Activated naive CD4-positive, alpha-beta T cell treated with anti-CD3 and anti-CD28 coated beads, Interleukin-2, amount 10 ng/mL, durations not matched to agents 7 days and 5 days (primary cell): ENCODE measurements at regions not wholly inside any gene's neighbourhood (a gene's known extent, or its start where the extent isn't known, plus 50 kb on each side); places are given as distances from the start of the nearest gene placed in this dataset.

Experiments used
- CTCF ChIA-PET: fragments of 350-600 bp; sonication (Branson Sonifier 250); formaldehyde crosslinking; loops from one replicate; lab custom pipeline; 2021; ENCODE audit warnings: antibody characterized with exemption; lab: Charles Lee
- DNase-seq: peaks from one replicate; pipeline ENCODE4 v3.0.0-alpha.2; 2020
- H3K27ac Mint-ChIP-seq: one replicate; pipeline ENCODE4 v1.8.0; 2021; ENCODE audit warnings: mild to moderate bottlenecking, moderate library complexity, mixed read lengths
- H3K27me3 Mint-ChIP-seq: one replicate; pipeline ENCODE4 v1.8.0; 2021; ENCODE audit warnings: mild to moderate bottlenecking, mixed read lengths
- H3K36me3 Mint-ChIP-seq: one replicate; pipeline ENCODE4 v1.8.0; 2021; ENCODE audit warnings: mixed read lengths
- H3K4me1 Mint-ChIP-seq: one replicate; pipeline ENCODE4 v1.8.0; 2021; ENCODE audit warnings: mixed read lengths
- H3K4me3 Mint-ChIP-seq: one replicate; pipeline ENCODE4 v1.8.0; 2021; ENCODE audit warnings: mild to moderate bottlenecking, moderate library complexity, mixed read lengths
- H3K9me3 Mint-ChIP-seq: one replicate; pipeline ENCODE4 v1.8.0; 2021; ENCODE audit warnings: mixed read lengths

GRCh38 chr22:48880749-48881148, 946.9 kb downstream of the BRD1 start:
- H3K4me3 Mint-ChIP-seq = no peak overlapping the region
- DNase-seq = no peak
- H3K27me3 Mint-ChIP-seq = no peaks in the 10 kb centered on the region
- no peaks in the 10 kb centered on the region for H3K36me3 Mint-ChIP-seq
- no peaks in the 10 kb centered on the region for H3K4me1 Mint-ChIP-seq
- no peak overlapping the region for H3K27ac Mint-ChIP-seq
- CTCF ChIA-PET = no interaction called here
- no peaks in the 10 kb centered on the region for H3K9me3 Mint-ChIP-seq

GRCh38 chr22:48876951-48877350, 950.7 kb downstream of the BRD1 start:
- H3K9me3 Mint-ChIP-seq = no peaks in the 10 kb centered on the region
- no peaks in the 10 kb centered on the region for H3K4me1 Mint-ChIP-seq
- no peaks in the 10 kb centered on the region for H3K36me3 Mint-ChIP-seq
- no peak for DNase-seq
- CTCF ChIA-PET = no interaction called here
- H3K27ac Mint-ChIP-seq = no peak overlapping the region
- no peaks in the 10 kb centered on the region for H3K27me3 Mint-ChIP-seq
- H3K4me3 Mint-ChIP-seq = no peak overlapping the region

GRCh38 chr22:48874956-48875355, 952.7 kb downstream of the BRD1 start:
- H3K9me3 Mint-ChIP-seq = peaks cover 5% of the 10 kb centered on the region
- DNase-seq = peak; percentile 11
- CTCF ChIA-PET = no interaction called here
- H3K4me1 Mint-ChIP-seq = no peaks in the 10 kb centered on the region
- H3K36me3 Mint-ChIP-seq = no peaks in the 10 kb centered on the region
- H3K4me3 Mint-ChIP-seq = no peak overlapping the region
- no peaks in the 10 kb centered on the region for H3K27me3 Mint-ChIP-seq
- H3K27ac Mint-ChIP-seq = no peak overlapping the region

GRCh38 chr22:48873191-48873520, 954.5 kb downstream of the BRD1 start:
- DNase-seq = no peak
- peaks cover 5% of the 10 kb centered on the region for H3K9me3 Mint-ChIP-seq
- no peaks in the 10 kb centered on the region for H3K36me3 Mint-ChIP-seq

GRCh38 chr22:48872271-48873190, 955.1 kb downstream of the BRD1 start:
- H3K27ac Mint-ChIP-seq = no peak overlapping the region
- H3K4me1 Mint-ChIP-seq = no peaks in the 10 kb centered on the region
- no peak overlapping the region for H3K4me3 Mint-ChIP-seq

More at GRCh38 chr22:48873191-48873520, 954.5 kb downstream of the BRD1 start:
- no peaks in the 10 kb centered on the region for H3K27me3 Mint-ChIP-seq
- no peaks in the 10 kb centered on the region for H3K4me1 Mint-ChIP-seq
- no peak overlapping the region for H3K4me3 Mint-ChIP-seq
- CTCF ChIA-PET = no interaction called here
- no peak overlapping the region for H3K27ac Mint-ChIP-seq

GRCh38 chr22:48871176-48871840, 956.4 kb downstream of the BRD1 start:
- Mint-ChIP-seq H3K4me3 (no peak overlapping the region), H3K27ac (no peak overlapping the region), H3K4me1 (no peaks in the 10 kb centered on the region), H3K36me3 (no peaks in the 10 kb centered on the region), H3K27me3 (no peaks in the 10 kb centered on the region), H3K9me3 (peaks cover 5% of the 10 kb centered on the region)
- CTCF ChIA-PET = no interaction called here
- no peak for DNase-seq

More at GRCh38 chr22:48872271-48873190, 955.1 kb downstream of the BRD1 start:
- DNase-seq = peak; percentile 11
- H3K27me3 Mint-ChIP-seq = no peaks in the 10 kb centered on the region
- H3K36me3 Mint-ChIP-seq = no peaks in the 10 kb centered on the region
- H3K9me3 Mint-ChIP-seq = peaks cover 5% of the 10 kb centered on the region
- CTCF ChIA-PET = no interaction called here

GRCh38 chr22:48870436-48870835, 957.2 kb downstream of the BRD1 start:
- Mint-ChIP-seq H3K4me1 (no peaks in the 10 kb centered on the region), H3K9me3 (peaks cover 5% of the 10 kb centered on the region), H3K4me3 (no peak overlapping the region), H3K27me3 (no peaks in the 10 kb centered on the region), H3K36me3 (no peaks in the 10 kb centered on the region), H3K27ac (no peak overlapping the region)
- CTCF ChIA-PET = no interaction called here
- DNase-seq = no peak

- Mint-ChIP-seq H3K27me3 (no peaks in the 10 kb centered on the region), H3K4me1 (no peaks in the 10 kb centered on the region), H3K4me3 (no peak overlapping the region), H3K9me3 (peaks cover 5% of the 10 kb centered on the region), H3K27ac (no peak overlapping the region), H3K36me3 (no peaks in the 10 kb centered on the region)
- CTCF ChIA-PET = no interaction called here
- DNase-seq = no peak
These were observed 957.9 kb downstream of the BRD1 start for GRCh38 chr22:48869788-48870187.

- Mint-ChIP-seq H3K4me1 (no peaks in the 10 kb centered on the region), H3K4me3 (no peak overlapping the region), H3K9me3 (peaks cover 5% of the 10 kb centered on the region), H3K27me3 (no peaks in the 10 kb centered on the region), H3K27ac (no peak overlapping the region), H3K36me3 (no peaks in the 10 kb centered on the region)
- CTCF ChIA-PET = no interaction called here
- no peak for DNase-seq
These were observed 958.5 kb downstream of the BRD1 start for GRCh38 chr22:48869161-48869560.

GRCh38 chr22:48868554-48868953, 959.1 kb downstream of the BRD1 start:
- CTCF ChIA-PET = no interaction called here
- no peak for DNase-seq
- Mint-ChIP-seq H3K27me3 (no peaks in the 10 kb centered on the region), H3K4me1 (no peaks in the 10 kb centered on the region), H3K27ac (no peak overlapping the region), H3K9me3 (peaks cover 5% of the 10 kb centered on the region), H3K4me3 (no peak overlapping the region), H3K36me3 (no peaks in the 10 kb centered on the region)

- H3K27me3 Mint-ChIP-seq = no peaks in the 10 kb centered on the region
These were observed 959.8 kb downstream of the BRD1 start for GRCh38 chr22:48867891-48868290.

GRCh38 chr22:48866906-48867681, 960.6 kb downstream of the BRD1 start:
- Mint-ChIP-seq H3K27me3 (no peaks in the 10 kb centered on the region), H3K4me1 (no peaks in the 10 kb centered on the region)
- CTCF ChIA-PET = no interaction called here

More at GRCh38 chr22:48867891-48868290, 959.8 kb downstream of the BRD1 start:
- no peak overlapping the region for H3K27ac Mint-ChIP-seq
- CTCF ChIA-PET = no interaction called here
- H3K4me1 Mint-ChIP-seq = no peaks in the 10 kb centered on the region
- no peak overlapping the region for H3K4me3 Mint-ChIP-seq
- no peak for DNase-seq
- H3K36me3 Mint-ChIP-seq = no peaks in the 10 kb centered on the region
- peaks cover 5% of the 10 kb centered on the region for H3K9me3 Mint-ChIP-seq

GRCh38 chr22:48864748-48865147, 962.9 kb downstream of the BRD1 start:
- no peaks in the 10 kb centered on the region for H3K27me3 Mint-ChIP-seq
- H3K4me3 Mint-ChIP-seq = no peak overlapping the region
- no peak overlapping the region for H3K27ac Mint-ChIP-seq
- no peaks in the 10 kb centered on the region for H3K9me3 Mint-ChIP-seq
- H3K4me1 Mint-ChIP-seq = no peaks in the 10 kb centered on the region
- DNase-seq = no peak
- CTCF ChIA-PET = no interaction called here
- no peaks in the 10 kb centered on the region for H3K36me3 Mint-ChIP-seq

More at GRCh38 chr22:48866906-48867681, 960.6 kb downstream of the BRD1 start:
- Mint-ChIP-seq H3K9me3 (peaks cover 5% of the 10 kb centered on the region), H3K27ac (peak overlapping the region; percentile 24), H3K36me3 (no peaks in the 10 kb centered on the region), H3K4me3 (no peak overlapping the region)
- DNase-seq = no peak

GRCh38 chr22:48863965-48864528, 963.6 kb downstream of the BRD1 start:
- CTCF ChIA-PET = no interaction called here
- H3K36me3 Mint-ChIP-seq = no peaks in the 10 kb centered on the region
- no peak overlapping the region for H3K27ac Mint-ChIP-seq
- no peak for DNase-seq
- no peak overlapping the region for H3K4me3 Mint-ChIP-seq
- no peaks in the 10 kb centered on the region for H3K27me3 Mint-ChIP-seq
- H3K4me1 Mint-ChIP-seq = no peaks in the 10 kb centered on the region
- no peaks in the 10 kb centered on the region for H3K9me3 Mint-ChIP-seq
